HepG2 (cell line): ENCODE measurements at regions not wholly inside any gene's neighbourhood (a gene's known extent, or its start where the extent isn't known, plus 50 kb on each side); places are given as distances from the start of the nearest gene placed in this dataset.

Source experiments
- ATAC-seq: fragments of 200-7000 bp; cut with Tn5 transposase; 3 replicates; pipeline ENCODE4 v1.9.1; 2020; ENCODE audit warnings: mild to moderate bottlenecking, moderate library complexity
- BruUV-seq: library from RNA; stranded (reverse); fragments of 400-500 nt; replicated peaks from 2 replicates; lab custom pipeline; 2021; lab: Mats Ljungman, UMichigan
- CTCF ChIA-PET: fragments of 300-600 bp; formaldehyde crosslinking; extraction: SDS; loops from one replicate; lab custom pipeline; 2021; ENCODE audit warnings: low total read pairs, inconsistent platforms, low intra/inter-chr PET ratio; lab: Yijun Ruan, JAX
- POLR2A ChIA-PET: fragments of 350-600 bp; sonication (Branson Sonifier 250); formaldehyde crosslinking; loops from one replicate; lab custom pipeline; 2020; ENCODE audit warnings: antibody characterized with exemption, inconsistent platforms; lab: Yijun Ruan, JAX
- DNase-seq: peaks from one replicate; pipeline ENCODE4 v3.0.0-alpha.2; 2015; ENCODE audit warnings: low spot score
- FAIRE-seq: peaks from 3 replicates; lab custom pipeline; 2011; peaks lifted over from hg19 to GRCh38; lab: Jason Lieb, UNC
- H2AFZ ChIP-seq: one replicate; pipeline ENCODE4 v1.6.1; 2011; ENCODE audit warnings: low read length, inconsistent platforms
- H3K27ac ChIP-seq: fragments of 300-600 bp; 3 replicates; pipeline ENCODE4 v1.8.0; 2011; ENCODE audit warnings: mixed run types, mild to moderate bottlenecking, mixed read lengths, low read length, inconsistent platforms; ENCODE audit not compliant: insufficient read depth; ENCODE audit errors: extremely low read length
- H3K27me3 ChIP-seq, 2 experiments: fragments of 200-600 bp in 1 of 2; 2 replicates in 1 of 2; 3 replicates in 1 of 2; pipeline versions ENCODE4 v1.6.0 to v1.8.0; 2011; ENCODE audit warnings: low read length in 2 of 2, mild to moderate bottlenecking in 2 of 2, moderate library complexity in 2 of 2, inconsistent platforms in 1 of 2; ENCODE audit not compliant: insufficient read depth in 2 of 2, control insufficient read depth in 1 of 2
- H3K36me3 ChIP-seq, 2 experiments: fragments of 200-600 bp in 1 of 2; replicated peaks in 1 of 2; 2 replicates in 1 of 2; 3 replicates in 1 of 2; pipeline versions ENCODE4 v1.5.1 to v1.8.0; 2011; ENCODE audit warnings: low read length in 2 of 2, inconsistent platforms in 1 of 2; ENCODE audit not compliant: insufficient read depth in 2 of 2, control insufficient read depth in 1 of 2
- H3K4me1 ChIP-seq: 2 replicates; pipeline ENCODE4 v1.5.1; 2012; ENCODE audit warnings: low read length, inconsistent platforms; ENCODE audit not compliant: insufficient read depth
- H3K4me2 ChIP-seq: 2 replicates; pipeline ENCODE4 v1.6.0; 2011; ENCODE audit warnings: low read depth, low read length, inconsistent platforms
- H3K4me3 ChIP-seq, 3 experiments: fragments of 200-600 bp in 1 of 3; sonication (generic), shearing (Covaris generic) in 1 of 3; replicated peaks in 1 of 3; 2 replicates each; pipeline ENCODE4 v1.5.1; 2011 to 2016; ENCODE audit warnings: low read length in 3 of 3, inconsistent platforms in 2 of 3, low read depth in 2 of 3, mild to moderate bottlenecking in 2 of 3, control low read depth in 1 of 3, mixed read lengths in 1 of 3; ENCODE audit not compliant: insufficient read depth in 1 of 3
- H3K79me2 ChIP-seq: one replicate; pipeline ENCODE4 v1.6.1; 2011; ENCODE audit warnings: low read length, inconsistent platforms; ENCODE audit not compliant: insufficient read depth
- H3K9ac ChIP-seq: 2 replicates; pipeline ENCODE4 v1.6.0; 2011; ENCODE audit warnings: mild to moderate bottlenecking, low read depth, low read length, inconsistent platforms; ENCODE audit not compliant: insufficient read depth
- H3K9me3 ChIP-seq: 2 replicates; pipeline ENCODE4 v1.5.1; 2012; ENCODE audit warnings: mild to moderate bottlenecking, low read length
- H4K20me1 ChIP-seq: 2 replicates; pipeline ENCODE4 v1.6.0; 2011; ENCODE audit warnings: inconsistent platforms, mild to moderate bottlenecking, low read length, moderate library complexity; ENCODE audit not compliant: insufficient read depth
- AKNA ChIP-seq: sonication (generic); formaldehyde crosslinking; IDR thresholded peaks from 2 replicates; pipeline ENCODE4 v1.4.0; 2020; ENCODE audit warnings: missing genetic modification reagents, borderline replicate concordance
- ATF7 ChIP-seq, 2 experiments: fragments of 450-650 bp in 1 of 2; sonication (generic) in 1 of 2; formaldehyde crosslinking in 1 of 2; IDR thresholded peaks; 2 replicates each; pipeline versions ENCODE4 v1.4.0 to v1.6.1; 2016 to 2020; ENCODE audit warnings: antibody characterized with exemption in 1 of 2, mild to moderate bottlenecking in 1 of 2, missing genetic modification reagents in 1 of 2
- CREB1 ChIP-seq, 2 experiments: fragments of 450-650 bp in 1 of 2; IDR thresholded peaks; 2 replicates each; pipeline ENCODE4 v1.6.1; 2016 to 2017; ENCODE audit warnings: control low read depth in 1 of 2, mild to moderate bottlenecking in 1 of 2, missing compliant biosample characterization in 1 of 2, missing genetic modification characterization in 1 of 2
- HDAC2 ChIP-seq: sonication (generic); formaldehyde crosslinking; IDR thresholded peaks from 2 replicates; pipeline ENCODE4 v1.4.0; 2020; ENCODE audit warnings: missing genetic modification reagents
- HMG20A ChIP-seq: IDR thresholded peaks from 2 replicates; pipeline ENCODE4 v1.6.1; 2016; ENCODE audit warnings: borderline replicate concordance
- KDM5A ChIP-seq: fragments of 200-600 bp; sonication (generic); IDR thresholded peaks from 2 replicates; pipeline ENCODE4 v1.7.0; 2018; ENCODE audit warnings: antibody characterized with exemption, mild to moderate bottlenecking, low read length, borderline replicate concordance
- KDM6A ChIP-seq: IDR thresholded peaks from 2 replicates; pipeline ENCODE4 v1.6.1; 2016; ENCODE audit warnings: low read depth
- MTERF4 ChIP-seq: sonication (generic); formaldehyde crosslinking; IDR thresholded peaks from 2 replicates; pipeline ENCODE4 v1.8.0; 2023; ENCODE audit warnings: mild to moderate bottlenecking, missing genetic modification reagents
- POLR2A ChIP-seq, 2 experiments: IDR thresholded peaks; 2 replicates each; pipeline ENCODE4 v1.6.1; 2011; ENCODE audit warnings: low read depth in 2 of 2, low read length in 2 of 2, mild to moderate bottlenecking in 1 of 2, moderate library complexity in 1 of 2; ENCODE audit not compliant: insufficient read depth in 1 of 2
- RFX3 ChIP-seq: IDR thresholded peaks from 2 replicates; pipeline ENCODE4 v1.6.1; 2016; ENCODE audit warnings: missing biosample characterization, missing genetic modification reagents
- SMAD1 ChIP-seq: sonication (generic); formaldehyde crosslinking; IDR thresholded peaks from 2 replicates; pipeline ENCODE4 v1.4.0; 2020; ENCODE audit warnings: missing genetic modification reagents, low read depth, mild to moderate bottlenecking, borderline replicate concordance
- ZBED4 ChIP-seq: sonication (generic); formaldehyde crosslinking; IDR thresholded peaks from 2 replicates; pipeline ENCODE4 v1.4.0; 2020; ENCODE audit warnings: missing genetic modification reagents, borderline replicate concordance
- WGBS: methylation state at CpG from one replicate; pipeline ENCODE4 v1.1.6; 2017; ENCODE audit warnings: low lambda C conversion rate; 5-methylcytosine and 5-hydroxymethylcytosine counted together
- in situ Hi-C: cut with HindIII; loops from 2 replicates; pipeline ENCODE4 v1.10.0; 2017; ENCODE audit warnings: low pct_unique_long_range_greater_than_20kb; ENCODE audit not compliant: extremely low pct_ligation_motif_present
- intact Hi-C: fragments of 100-400 bp; cut with micrococcal nuclease; formaldehyde crosslinking; loops from one replicate; pipeline ENCODE4 v1.10.0; 2022; ENCODE audit not compliant: unreplicated experiment
- TF ChIP-seq, protein P1 (sequence below): sonication (generic); formaldehyde crosslinking; IDR thresholded peaks from 2 replicates; pipeline ENCODE4 v1.4.0; 2020; ENCODE audit warnings: missing genetic modification reagents, mild to moderate bottlenecking, borderline replicate concordance

DNA sequence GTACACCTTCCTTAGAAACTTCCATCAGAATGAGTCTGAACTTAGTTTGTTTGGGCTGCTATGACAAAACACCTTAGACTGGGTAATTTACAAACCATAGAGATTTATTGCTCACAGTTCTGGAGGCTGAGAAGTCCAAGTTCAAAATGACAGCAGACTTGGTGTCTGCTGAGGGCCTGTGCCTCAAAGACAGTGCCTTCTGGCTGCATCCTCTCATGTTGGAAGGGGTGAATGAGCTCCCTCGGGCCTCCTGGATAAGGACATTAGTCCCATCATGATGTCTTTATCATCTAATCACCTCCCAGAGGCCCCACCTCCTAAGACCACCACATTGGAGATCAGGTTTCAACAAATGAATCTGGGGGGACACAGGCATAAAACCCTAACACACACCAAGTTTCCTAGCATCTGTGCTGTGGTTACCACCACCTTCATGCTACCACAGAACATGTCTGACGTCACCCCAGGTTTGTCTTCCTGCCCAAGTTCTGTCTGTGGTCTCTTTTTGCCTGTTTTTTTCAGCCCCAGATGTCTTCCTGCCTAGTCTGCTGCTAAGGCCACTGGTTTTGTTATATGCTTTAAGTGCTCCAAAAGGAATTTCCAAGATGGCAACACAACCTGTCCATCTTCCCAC is 150.9 kb upstream of the COBL start:
- CTCF ChIA-PET = no interaction called here
- POLR2A ChIA-PET = no interaction called here
- Histone ChIP-seq H3K4me3 (no peak overlapping the region), H3K27ac (no peak overlapping the region), H4K20me1 (no peaks in the 10 kb centered on the region), H3K27me3 (peaks cover 1 to 23% of the 10 kb centered on the region in 2 experiments; a peak in 3 of 5 replicates), H3K36me3 (no peaks in the 10 kb centered on the region), H3K79me2 (no peaks in the 10 kb centered on the region), H3K9me3 (no peaks in the 10 kb centered on the region), H3K4me1 (no peaks in the 10 kb centered on the region), H2AFZ (no peak overlapping the region), H3K9ac (no peak overlapping the region), H3K4me2 (no peak overlapping the region)
- ATAC-seq (no peak), DNase-seq (no peak), FAIRE-seq (no peak)
- WGBS = 7% methylated on average over 1 of the region's 2 CpGs
- intact Hi-C loops = no loop called here
- in situ Hi-C loops = no loop called here
- TF ChIP-seq SMAD1 (CRISPR knock-in tag) = no peak
- no peak for TF ChIP-seq HDAC2
- TF ChIP-seq AKNA (CRISPR knock-in tag) = no peak
- peak; percentile 73 for TF ChIP-seq ATF7 (IDR thresholded peaks at IDR 0.05)
- no peak for TF ChIP-seq ATF7 (CRISPR knock-in tag; IDR thresholded peaks at IDR 0.05)
- TF ChIP-seq CREB1 (IDR thresholded peaks at IDR 0.05) = peak; percentile 84
- TF ChIP-seq CREB1 (CRISPR knock-in tag; IDR thresholded peaks at IDR 0.05) = no peak
- TF ChIP-seq MTERF4 (CRISPR knock-in tag) = no peak
- no peak for TF ChIP-seq ZBED4 (CRISPR knock-in tag)
- no peak for TF ChIP-seq POLR2A (IDR thresholded peaks at IDR 0.05; ENCODE audit: insufficient read depth in 1 of 2, low read depth in 2 of 2, low read length in 2 of 2)
- TF ChIP-seq KDM6A (CRISPR knock-in tag) = no peak
- no peak for TF ChIP-seq RFX3 (CRISPR knock-in tag)
- no peak for TF ChIP-seq KDM5A
- TF ChIP-seq HMG20A (CRISPR knock-in tag) = no peak
- TF ChIP-seq, protein P1, sequence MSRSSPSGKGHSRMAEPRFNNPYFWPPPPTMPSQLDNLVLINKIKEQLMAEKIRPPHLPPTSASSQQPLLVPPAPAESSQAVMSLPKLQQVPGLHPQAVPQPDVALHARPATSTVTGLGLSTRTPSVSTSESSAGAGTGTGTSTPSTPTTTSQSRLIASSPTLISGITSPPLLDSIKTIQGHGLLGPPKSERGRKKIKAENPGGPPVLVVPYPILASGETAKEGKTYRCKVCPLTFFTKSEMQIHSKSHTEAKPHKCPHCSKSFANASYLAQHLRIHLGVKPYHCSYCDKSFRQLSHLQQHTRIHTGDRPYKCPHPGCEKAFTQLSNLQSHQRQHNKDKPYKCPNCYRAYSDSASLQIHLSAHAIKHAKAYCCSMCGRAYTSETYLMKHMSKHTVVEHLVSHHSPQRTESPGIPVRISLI (CRISPR knock-in tag) = no peak
- BruUV-seq = no TSS peak
